Ascending aorta (tissue), 2 donors: ENCODE measurements at regions not wholly inside any gene's neighbourhood (a gene's known extent, or its start where the extent isn't known, plus 50 kb on each side); places are given as distances from the start of the nearest gene placed in this dataset.

ENCODE experiments used
- DNase-seq, 2 donors: peaks; one replicate each; pipeline ENCODE4 v3.0.0-alpha.2; 2019; ENCODE audit warnings: low spot score in 2 of 2
- H3K27ac ChIP-seq, 2 donors: fragments of 200-600 bp; sonication (generic); one replicate each; pipeline ENCODE4 v1.5.1; 2016 to 2017; ENCODE audit warnings: mild to moderate bottlenecking in 1 of 2
- H3K27me3 ChIP-seq: fragments of 200-600 bp; sonication (generic); one replicate; pipeline ENCODE4 v1.5.1; 2017
- H3K36me3 ChIP-seq, 2 donors: fragments of 200-600 bp; sonication (generic); one replicate each; pipeline ENCODE4 v1.5.1; 2016
- H3K4me1 ChIP-seq, 2 donors: fragments of 200-600 bp; sonication (generic); one replicate each; pipeline ENCODE4 v1.5.1; 2016 to 2017; ENCODE audit warnings: mild to moderate bottlenecking in 1 of 2
- H3K4me3 ChIP-seq, 2 donors: fragments of 200-600 bp; sonication (generic); one replicate each; pipeline ENCODE4 v1.5.1; 2016 to 2017; ENCODE audit warnings: mild to moderate bottlenecking in 1 of 2
- H3K9me3 ChIP-seq, 2 donors: fragments of 200-600 bp; sonication (generic); one replicate each; pipeline ENCODE4 v1.5.1; 2016
- CTCF ChIP-seq, 3 experiments: fragments of 200-600 bp in 2 of 3; fragments of 450-650 bp in 1 of 3; sonication (generic) in 2 of 3; IDR thresholded peaks; one replicate each; pipeline ENCODE4 v1.5.1; 2016 to 2019; ENCODE audit warnings: antibody characterized with exemption in 3 of 3, mild to moderate bottlenecking in 1 of 3, moderate library complexity in 1 of 3
- intact Hi-C: fragments of 100-400 bp; cut with DNase I; formaldehyde crosslinking; loops from one replicate; pipeline ENCODE4 v1.15.1; 2023

- peaks cover 0 to 3% of the 10 kb centered on the region in 2 donors for H3K4me1 ChIP-seq
These were observed 57.0 kb upstream of the TAC4 start for GRCh38 chr17:49904893-49905292.

GRCh38 chr17:49906531-49907136, 58.8 kb upstream of the TAC4 start:
- Histone ChIP-seq H3K36me3 (no peaks in the 10 kb centered on the region), H3K27ac (no peak overlapping the region), H3K27me3 (peaks cover 13% of the 10 kb centered on the region), H3K4me3 (no peak overlapping the region), H3K9me3 (no peaks in the 10 kb centered on the region), H3K4me1 (peaks cover 3% of the 10 kb centered on the region in 2 donors)
- no peak for DNase-seq
- intact Hi-C loops = no loop called here
- TF ChIP-seq CTCF (IDR thresholded peaks at IDR 0.05) = no peak

More at GRCh38 chr17:49904893-49905292, 57.0 kb upstream of the TAC4 start:
- H3K4me3 ChIP-seq = no peak overlapping the region
- peaks cover 5% of the 10 kb centered on the region for H3K27me3 ChIP-seq
- H3K36me3 ChIP-seq = no peaks in the 10 kb centered on the region
- TF ChIP-seq CTCF (IDR thresholded peaks at IDR 0.05) = no peak
- intact Hi-C loops = no loop called here
- no peaks in the 10 kb centered on the region for H3K9me3 ChIP-seq
- no peak overlapping the region for H3K27ac ChIP-seq
- no peak for DNase-seq

- H3K36me3 ChIP-seq = no peaks in the 10 kb centered on the region
- no peak for TF ChIP-seq CTCF (IDR thresholded peaks at IDR 0.05)
- H3K9me3 ChIP-seq = no peaks in the 10 kb centered on the region
- H3K4me1 ChIP-seq = peaks cover 0 to 3% of the 10 kb centered on the region in 2 donors
- intact Hi-C loops = no loop called here
- DNase-seq = no peak
- H3K27me3 ChIP-seq = peaks cover 13% of the 10 kb centered on the region
- H3K27ac ChIP-seq = no peak overlapping the region
- H3K4me3 ChIP-seq = no peak overlapping the region
These were observed 59.4 kb upstream of the TAC4 start for GRCh38 chr17:49907279-49907678.

- intact Hi-C loops = no loop called here
- Histone ChIP-seq H3K27me3 (peaks cover 8% of the 10 kb centered on the region), H3K27ac (no peak overlapping the region), H3K4me3 (no peak overlapping the region), H3K4me1 (peaks cover 0 to 3% of the 10 kb centered on the region in 2 donors), H3K9me3 (no peaks in the 10 kb centered on the region), H3K36me3 (no peaks in the 10 kb centered on the region)
- no peak for DNase-seq
- TF ChIP-seq CTCF (IDR thresholded peaks at IDR 0.05) = no peak
These were observed 59.9 kb upstream of the DLX4 start for GRCh38 chr17:49908782-49909714.

GRCh38 chr17:49910094-49910857, 58.7 kb upstream of the DLX4 start:
- Histone ChIP-seq H3K27me3 (peaks cover 8% of the 10 kb centered on the region), H3K4me1 (peaks cover 0 to 3% of the 10 kb centered on the region in 2 donors), H3K27ac (no peak overlapping the region), H3K9me3 (no peaks in the 10 kb centered on the region), H3K36me3 (no peaks in the 10 kb centered on the region), H3K4me3 (peak overlapping the region in 1 of 2 donors; percentile 41)
- no peak for DNase-seq
- TF ChIP-seq CTCF (IDR thresholded peaks at IDR 0.05) = no peak
- intact Hi-C loops = no loop called here
